Adrenal gland (tissue), 5 donors: ENCODE measurements at regions not wholly inside any gene's neighbourhood (a gene's known extent, or its start where the extent isn't known, plus 50 kb on each side); places are given as distances from the start of the nearest gene placed in this dataset.

Experiments used
- POLR2A ChIP-seq, 2 donors: fragments of 450-650 bp; IDR thresholded peaks; one replicate each; pipeline ENCODE4 v1.6.1; 2017; ENCODE audit warnings: antibody characterized with exemption in 2 of 2, mild to moderate bottlenecking in 2 of 2, moderate library complexity in 1 of 2
- TF ChIP-seq, protein P1 (sequence below), 6 experiments: fragments of 450-650 bp in 4 of 6; fragments of 200-600 bp in 2 of 6; sonication (generic) in 1 of 6; IDR thresholded peaks; 1 replicate in 5 of 6; 2 replicates in 1 of 6; pipeline versions ENCODE4 v1.5.1 to v1.8.0; 2016 to 2021; ENCODE audit warnings: antibody characterized with exemption in 6 of 6, mild to moderate bottlenecking in 2 of 6, moderate library complexity in 1 of 6
- donor health status: DM: no; HTN: no; CAD: no.

DNA sequence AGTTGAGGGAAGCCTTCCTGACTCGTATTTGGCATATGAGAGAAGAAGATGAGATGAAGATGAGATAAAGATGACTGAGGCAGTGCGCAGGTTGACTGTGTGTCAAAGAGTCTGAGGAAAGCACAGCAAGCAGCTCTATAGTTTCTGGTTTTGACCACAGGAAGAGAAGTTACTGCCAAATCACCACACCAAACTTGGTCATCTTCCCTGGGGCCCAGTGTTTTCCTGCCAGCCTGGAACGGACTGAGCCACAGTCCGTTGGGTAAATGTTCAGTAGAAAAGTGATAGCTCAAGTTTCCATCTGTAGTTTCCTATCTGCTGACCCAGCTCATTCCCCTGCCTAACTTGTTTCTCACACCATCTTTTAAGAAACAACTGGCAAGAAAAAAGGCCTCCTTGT is 80.7 kb upstream of the ADAMTS19 start:
- TF ChIP-seq, protein P1, sequence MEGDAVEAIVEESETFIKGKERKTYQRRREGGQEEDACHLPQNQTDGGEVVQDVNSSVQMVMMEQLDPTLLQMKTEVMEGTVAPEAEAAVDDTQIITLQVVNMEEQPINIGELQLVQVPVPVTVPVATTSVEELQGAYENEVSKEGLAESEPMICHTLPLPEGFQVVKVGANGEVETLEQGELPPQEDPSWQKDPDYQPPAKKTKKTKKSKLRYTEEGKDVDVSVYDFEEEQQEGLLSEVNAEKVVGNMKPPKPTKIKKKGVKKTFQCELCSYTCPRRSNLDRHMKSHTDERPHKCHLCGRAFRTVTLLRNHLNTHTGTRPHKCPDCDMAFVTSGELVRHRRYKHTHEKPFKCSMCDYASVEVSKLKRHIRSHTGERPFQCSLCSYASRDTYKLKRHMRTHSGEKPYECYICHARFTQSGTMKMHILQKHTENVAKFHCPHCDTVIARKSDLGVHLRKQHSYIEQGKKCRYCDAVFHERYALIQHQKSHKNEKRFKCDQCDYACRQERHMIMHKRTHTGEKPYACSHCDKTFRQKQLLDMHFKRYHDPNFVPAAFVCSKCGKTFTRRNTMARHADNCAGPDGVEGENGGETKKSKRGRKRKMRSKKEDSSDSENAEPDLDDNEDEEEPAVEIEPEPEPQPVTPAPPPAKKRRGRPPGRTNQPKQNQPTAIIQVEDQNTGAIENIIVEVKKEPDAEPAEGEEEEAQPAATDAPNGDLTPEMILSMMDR (IDR thresholded peaks at IDR 0.05) = no peak
- no peak for TF ChIP-seq POLR2A (IDR thresholded peaks at IDR 0.05)
